ENCODE measurements at regions not wholly inside any gene's neighbourhood (a gene's known extent, or its start where the extent isn't known, plus 50 kb on each side); places are given as distances from the start of the nearest gene placed in this dataset.

DNA sequence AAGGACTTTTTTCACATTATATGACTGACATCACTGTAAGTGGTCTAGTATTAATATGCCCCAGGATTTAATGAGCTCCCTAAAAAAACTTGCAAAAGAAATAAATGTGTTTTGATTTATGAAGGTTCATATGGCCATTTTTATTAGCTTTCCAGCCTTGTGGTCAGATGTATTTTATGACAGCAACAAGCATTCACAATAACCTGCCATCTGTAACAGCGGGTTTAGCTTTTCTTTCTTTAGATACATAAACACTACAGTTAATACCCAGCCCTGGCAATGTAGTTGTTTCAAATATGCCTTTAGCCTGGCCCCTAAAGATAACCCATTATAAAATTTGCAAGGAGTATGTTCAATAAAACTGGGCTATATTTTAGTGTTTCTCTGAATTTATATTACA lies 1063.8 kb downstream of the SOCS6 start:
- no peaks in the 10 kb centered on the region for H3K4me1 ChIP-seq (ENCODE audit: control insufficient read depth, insufficient read depth, low read length)
- H3K36me3 ChIP-seq (ENCODE audit: control insufficient read depth in 2 of 2, insufficient read depth in 2 of 2, low read length in 2 of 2), result no peaks in the 10 kb centered on the region
- no peak overlapping the region for H3K9ac ChIP-seq (ENCODE audit: low read length in 2 of 2)
- no peak overlapping the region for H3K4me3 ChIP-seq (ENCODE audit: low read length in 2 of 2)
- no peaks in the 10 kb centered on the region for H3K9me3 ChIP-seq (ENCODE audit: control insufficient read depth in 2 of 2, low read length in 2 of 2)
- no peaks in the 10 kb centered on the region for H3K27me3 ChIP-seq (ENCODE audit: control insufficient read depth in 1 of 2, insufficient read depth in 2 of 2, low read length in 2 of 2)
- H3K27ac ChIP-seq (ENCODE audit: low read length), result no peak overlapping the region

DNA sequence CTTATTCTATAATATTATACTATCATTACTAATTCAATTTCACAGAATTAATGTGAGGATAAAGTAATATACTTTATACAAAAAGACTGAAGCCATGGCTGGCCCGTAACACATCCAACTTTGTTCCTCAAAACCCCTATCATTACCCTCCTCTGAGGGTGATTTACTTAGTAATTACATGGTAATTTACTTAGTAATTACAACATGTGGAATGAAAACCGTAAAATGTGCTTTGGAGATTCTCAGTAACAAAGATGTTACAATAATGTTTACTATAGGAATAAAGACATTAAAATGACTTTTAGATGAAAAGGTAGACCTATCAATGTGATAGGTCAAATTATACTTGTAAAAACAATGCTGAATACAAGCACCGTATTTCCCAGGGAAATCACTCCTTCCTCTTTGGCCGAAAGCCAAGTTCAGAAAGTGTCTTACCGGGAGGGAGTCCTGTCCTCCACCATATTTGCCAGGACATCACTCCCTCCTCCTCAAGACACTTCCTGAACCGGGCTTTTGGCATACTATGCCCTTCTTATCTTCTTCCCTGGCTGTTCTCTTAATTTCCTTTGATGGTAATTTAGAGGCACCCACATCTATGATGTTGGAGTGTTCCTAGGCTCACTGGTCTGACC lies 1047.8 kb downstream of the SOCS6 start:
- Histone ChIP-seq H3K9me3 (ENCODE audit: control insufficient read depth in 2 of 2, low read length in 2 of 2) (no peaks in the 10 kb centered on the region), H3K27me3 (ENCODE audit: control insufficient read depth in 1 of 2, insufficient read depth in 2 of 2, low read length in 2 of 2) (no peaks in the 10 kb centered on the region), H3K4me3 (ENCODE audit: low read length in 2 of 2) (no peak overlapping the region), H3K36me3 (ENCODE audit: control insufficient read depth in 2 of 2, insufficient read depth in 2 of 2, low read length in 2 of 2) (no peaks in the 10 kb centered on the region), H3K9ac (ENCODE audit: low read length in 2 of 2) (no peak overlapping the region), H3K27ac (ENCODE audit: low read length) (no peak overlapping the region), H3K4me1 (ENCODE audit: control insufficient read depth, insufficient read depth, low read length) (no peaks in the 10 kb centered on the region)

DNA sequence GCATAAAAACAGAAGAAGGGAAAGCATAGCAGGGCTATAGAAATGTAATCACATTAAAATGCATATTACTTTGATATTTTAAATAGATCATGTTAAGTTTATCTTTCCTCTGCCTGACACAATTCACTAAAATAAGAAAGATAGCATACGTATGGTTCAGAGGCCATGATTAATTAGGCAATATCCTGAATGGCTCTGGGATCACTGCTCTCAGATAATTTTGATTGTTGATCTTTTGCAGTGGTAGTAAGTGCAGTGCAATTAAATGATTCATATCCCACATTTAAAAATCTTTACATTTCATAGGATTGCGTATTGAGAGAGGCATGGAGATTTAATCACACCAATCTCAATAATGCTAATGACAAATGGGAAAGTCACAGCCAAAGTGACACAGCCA lies 1040.7 kb downstream of the SOCS6 start:
- Histone ChIP-seq H3K9ac (ENCODE audit: low read length in 2 of 2) (no peak overlapping the region), H3K4me3 (ENCODE audit: low read length in 2 of 2) (no peak overlapping the region), H3K27ac (ENCODE audit: low read length) (no peak overlapping the region), H3K9me3 (ENCODE audit: control insufficient read depth in 2 of 2, low read length in 2 of 2) (no peaks in the 10 kb centered on the region), H3K27me3 (ENCODE audit: control insufficient read depth in 1 of 2, insufficient read depth in 2 of 2, low read length in 2 of 2) (no peaks in the 10 kb centered on the region), H3K4me1 (ENCODE audit: control insufficient read depth, insufficient read depth, low read length) (no peaks in the 10 kb centered on the region), H3K36me3 (ENCODE audit: control insufficient read depth in 2 of 2, insufficient read depth in 2 of 2, low read length in 2 of 2) (no peaks in the 10 kb centered on the region)

DNA sequence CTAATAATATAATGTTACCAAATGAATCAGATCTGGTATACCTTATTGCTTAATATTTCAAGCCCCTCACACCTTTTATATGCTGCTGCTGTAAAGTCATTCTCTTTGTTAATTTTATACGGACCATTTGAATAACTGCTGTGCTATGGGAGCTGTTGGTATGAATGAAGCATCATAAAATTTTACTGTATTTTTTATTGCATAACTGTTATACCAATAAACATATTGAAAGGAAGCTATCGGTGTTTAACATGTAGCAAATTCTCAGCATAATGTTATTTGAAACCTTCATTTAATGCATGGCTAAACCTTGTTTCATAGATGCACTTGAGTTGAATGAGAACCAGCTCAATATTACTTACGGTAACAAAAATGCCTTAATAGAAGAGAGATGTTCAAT lies 1040.3 kb downstream of the SOCS6 start:
- no peak overlapping the region for H3K4me3 ChIP-seq (ENCODE audit: low read length in 2 of 2)
- H3K27me3 ChIP-seq (ENCODE audit: control insufficient read depth in 1 of 2, insufficient read depth in 2 of 2, low read length in 2 of 2), result no peaks in the 10 kb centered on the region
- H3K9me3 ChIP-seq (ENCODE audit: control insufficient read depth in 2 of 2, low read length in 2 of 2), result no peaks in the 10 kb centered on the region
- H3K4me1 ChIP-seq (ENCODE audit: control insufficient read depth, insufficient read depth, low read length), result no peaks in the 10 kb centered on the region
- H3K9ac ChIP-seq (ENCODE audit: low read length in 2 of 2), result no peak overlapping the region
- no peaks in the 10 kb centered on the region for H3K36me3 ChIP-seq (ENCODE audit: control insufficient read depth in 2 of 2, insufficient read depth in 2 of 2, low read length in 2 of 2)
- no peak overlapping the region for H3K27ac ChIP-seq (ENCODE audit: low read length)

DNA sequence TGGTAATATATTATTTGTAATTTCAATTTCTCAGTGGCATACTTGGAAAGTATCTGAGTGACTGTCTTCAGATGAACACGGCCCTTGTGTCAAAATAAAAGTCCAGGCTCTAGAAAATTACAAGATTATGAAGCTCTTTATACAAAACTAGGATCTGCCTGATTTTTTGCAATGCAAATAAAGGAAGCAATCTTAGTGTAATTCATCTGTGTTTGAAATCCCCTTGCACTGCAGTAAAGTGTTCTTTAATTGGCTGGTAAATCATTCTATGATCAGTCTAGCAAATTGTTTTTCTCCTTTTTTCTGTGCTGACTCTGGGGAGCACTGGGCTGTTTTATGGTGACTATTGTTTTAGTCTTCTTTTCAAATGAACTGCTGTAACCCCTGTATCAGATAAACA lies 1039.0 kb downstream of the SOCS6 start:
- no peaks in the 10 kb centered on the region for H3K36me3 ChIP-seq (ENCODE audit: control insufficient read depth in 2 of 2, insufficient read depth in 2 of 2, low read length in 2 of 2)
- no peaks in the 10 kb centered on the region for H3K27me3 ChIP-seq (ENCODE audit: control insufficient read depth in 1 of 2, insufficient read depth in 2 of 2, low read length in 2 of 2)
- no peak overlapping the region for H3K27ac ChIP-seq (ENCODE audit: low read length)
- no peak overlapping the region for H3K4me3 ChIP-seq (ENCODE audit: low read length in 2 of 2)
- H3K9me3 ChIP-seq (ENCODE audit: control insufficient read depth in 2 of 2, low read length in 2 of 2), result no peaks in the 10 kb centered on the region
- no peaks in the 10 kb centered on the region for H3K4me1 ChIP-seq (ENCODE audit: control insufficient read depth, insufficient read depth, low read length)
- H3K9ac ChIP-seq (ENCODE audit: low read length in 2 of 2), result no peak overlapping the region

DNA sequence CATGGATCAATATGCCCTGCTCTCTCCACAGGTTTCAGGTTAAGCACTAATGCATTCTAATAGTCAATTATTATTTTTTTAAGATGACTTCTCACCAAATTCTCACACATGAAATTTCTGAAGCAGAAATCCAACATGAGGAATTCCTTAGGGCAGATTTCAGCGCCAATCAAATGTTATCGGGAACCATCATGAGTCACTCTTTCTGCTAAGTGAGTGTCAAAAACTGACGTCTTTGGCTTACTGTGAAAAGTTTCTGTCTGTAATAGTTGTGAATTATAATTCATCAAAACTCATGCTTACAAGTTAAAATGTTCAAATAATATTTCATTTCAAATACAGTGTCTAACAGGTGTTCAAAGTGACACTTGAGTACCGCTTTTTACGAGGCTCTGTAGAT lies 1038.6 kb downstream of the SOCS6 start:
- Histone ChIP-seq H3K4me3 (ENCODE audit: low read length in 2 of 2) (no peak overlapping the region), H3K9me3 (ENCODE audit: control insufficient read depth in 2 of 2, low read length in 2 of 2) (no peaks in the 10 kb centered on the region), H3K4me1 (ENCODE audit: control insufficient read depth, insufficient read depth, low read length) (no peaks in the 10 kb centered on the region), H3K36me3 (ENCODE audit: control insufficient read depth in 2 of 2, insufficient read depth in 2 of 2, low read length in 2 of 2) (no peaks in the 10 kb centered on the region), H3K27ac (ENCODE audit: low read length) (no peak overlapping the region), H3K9ac (ENCODE audit: low read length in 2 of 2) (no peak overlapping the region), H3K27me3 (ENCODE audit: control insufficient read depth in 1 of 2, insufficient read depth in 2 of 2, low read length in 2 of 2) (no peaks in the 10 kb centered on the region)

DNA sequence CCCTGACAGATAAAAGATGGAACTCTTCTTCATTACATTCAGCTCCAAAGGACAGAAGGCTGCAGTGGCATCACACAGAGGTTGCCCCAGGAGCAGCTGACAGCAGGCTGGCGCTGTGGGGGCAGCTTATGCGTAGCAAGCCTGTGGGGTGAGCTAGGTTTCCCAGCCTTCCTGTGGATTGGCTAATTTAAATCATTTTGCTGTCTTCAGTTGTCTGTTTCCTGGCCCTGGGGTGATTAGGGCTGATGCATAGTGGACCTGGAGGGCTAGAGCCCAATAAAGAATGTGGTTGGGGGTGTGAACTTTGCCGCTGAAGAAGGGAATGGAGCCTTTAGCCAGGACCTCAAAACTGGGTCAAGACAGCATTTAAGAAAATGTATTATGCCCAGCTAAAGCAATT lies 1038.0 kb downstream of the SOCS6 start:
- no peaks in the 10 kb centered on the region for H3K27me3 ChIP-seq (ENCODE audit: control insufficient read depth in 1 of 2, insufficient read depth in 2 of 2, low read length in 2 of 2)
- H3K4me1 ChIP-seq (ENCODE audit: control insufficient read depth, insufficient read depth, low read length), result no peaks in the 10 kb centered on the region
- H3K9me3 ChIP-seq (ENCODE audit: control insufficient read depth in 2 of 2, low read length in 2 of 2), result no peaks in the 10 kb centered on the region
- no peaks in the 10 kb centered on the region for H3K36me3 ChIP-seq (ENCODE audit: control insufficient read depth in 2 of 2, insufficient read depth in 2 of 2, low read length in 2 of 2)
- H3K27ac ChIP-seq (ENCODE audit: low read length), result no peak overlapping the region
- no peak overlapping the region for H3K9ac ChIP-seq (ENCODE audit: low read length in 2 of 2)
- H3K4me3 ChIP-seq (ENCODE audit: low read length in 2 of 2), result no peak overlapping the region

DNA sequence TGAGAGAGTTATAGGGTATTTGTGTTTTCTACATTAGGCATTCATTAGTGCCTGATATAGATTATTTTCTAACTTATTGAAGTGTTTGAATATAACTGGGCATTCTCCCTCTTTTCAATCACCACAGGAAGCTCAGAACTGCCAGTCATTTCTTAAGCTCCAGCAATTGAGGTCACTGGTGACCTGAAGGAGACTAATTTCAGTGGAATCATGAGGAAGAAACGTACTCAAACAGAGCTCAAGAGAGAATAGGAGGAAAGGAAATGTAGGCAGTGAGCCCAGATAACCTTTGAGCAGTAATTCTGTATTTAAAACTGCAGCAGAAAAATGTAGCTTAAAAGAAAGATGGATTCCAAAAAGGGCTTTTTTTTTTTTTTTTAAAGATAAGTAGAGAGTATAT lies 1035.5 kb downstream of the SOCS6 start:
- Histone ChIP-seq H3K27ac (ENCODE audit: low read length) (no peak overlapping the region), H3K9ac (ENCODE audit: low read length in 2 of 2) (no peak overlapping the region), H3K4me3 (ENCODE audit: low read length in 2 of 2) (no peak overlapping the region), H3K4me1 (ENCODE audit: control insufficient read depth, insufficient read depth, low read length) (no peaks in the 10 kb centered on the region), H3K9me3 (ENCODE audit: control insufficient read depth in 2 of 2, low read length in 2 of 2) (no peaks in the 10 kb centered on the region), H3K36me3 (ENCODE audit: control insufficient read depth in 2 of 2, insufficient read depth in 2 of 2, low read length in 2 of 2) (no peaks in the 10 kb centered on the region), H3K27me3 (ENCODE audit: control insufficient read depth in 1 of 2, insufficient read depth in 2 of 2, low read length in 2 of 2) (no peaks in the 10 kb centered on the region)

DNA sequence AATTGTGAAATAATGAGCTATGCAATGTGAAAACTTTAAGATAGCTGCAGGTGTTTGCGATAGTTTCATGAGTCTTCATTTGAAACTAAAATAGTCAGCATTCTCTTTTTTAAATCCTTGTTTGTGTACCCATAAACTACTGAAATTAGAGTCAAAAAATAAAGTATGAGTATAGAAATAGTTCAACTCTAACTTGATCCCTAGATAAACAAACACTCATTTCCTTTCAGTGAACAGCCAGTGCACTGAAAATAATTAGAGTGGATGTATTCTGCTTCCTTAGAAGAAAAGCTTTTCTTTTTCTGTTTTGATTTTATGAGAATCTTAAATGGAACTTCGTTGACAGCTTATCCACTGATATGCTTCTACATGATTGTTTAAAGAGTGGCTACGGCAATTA lies 1033.4 kb downstream of the SOCS6 start:
- no peak overlapping the region for H3K4me3 ChIP-seq (ENCODE audit: low read length in 2 of 2)
- H3K9ac ChIP-seq (ENCODE audit: low read length in 2 of 2), result no peak overlapping the region
- no peaks in the 10 kb centered on the region for H3K36me3 ChIP-seq (ENCODE audit: control insufficient read depth in 2 of 2, insufficient read depth in 2 of 2, low read length in 2 of 2)
- no peak overlapping the region for H3K27ac ChIP-seq (ENCODE audit: low read length)
- no peaks in the 10 kb centered on the region for H3K4me1 ChIP-seq (ENCODE audit: control insufficient read depth, insufficient read depth, low read length)
- H3K27me3 ChIP-seq (ENCODE audit: control insufficient read depth in 1 of 2, insufficient read depth in 2 of 2, low read length in 2 of 2), result no peaks in the 10 kb centered on the region
- no peaks in the 10 kb centered on the region for H3K9me3 ChIP-seq (ENCODE audit: control insufficient read depth in 2 of 2, low read length in 2 of 2)

DNA sequence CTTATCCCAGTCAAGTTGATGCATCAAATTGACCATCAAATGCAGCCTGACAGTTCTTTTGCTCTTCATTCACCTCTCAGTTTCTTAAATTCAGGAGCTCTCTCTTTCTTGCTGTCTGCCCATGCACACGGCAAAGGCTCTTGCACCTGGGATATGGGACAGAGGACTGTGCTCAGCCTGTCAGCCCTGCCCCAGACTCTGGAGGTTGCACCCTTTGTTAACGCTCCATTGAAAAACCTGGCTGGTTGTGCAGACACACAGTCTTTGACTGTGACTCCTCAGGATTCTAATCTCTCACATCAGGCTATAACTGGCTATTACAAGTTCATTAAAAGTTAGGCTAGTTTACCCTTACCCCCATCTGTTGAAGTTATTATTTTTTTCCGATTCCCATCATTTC lies 1032.5 kb downstream of the SOCS6 start:
- Histone ChIP-seq H3K36me3 (ENCODE audit: control insufficient read depth in 2 of 2, insufficient read depth in 2 of 2, low read length in 2 of 2) (no peaks in the 10 kb centered on the region), H3K27ac (ENCODE audit: low read length) (no peak overlapping the region), H3K4me1 (ENCODE audit: control insufficient read depth, insufficient read depth, low read length) (no peaks in the 10 kb centered on the region), H3K27me3 (ENCODE audit: control insufficient read depth in 1 of 2, insufficient read depth in 2 of 2, low read length in 2 of 2) (no peaks in the 10 kb centered on the region), H3K9ac (ENCODE audit: low read length in 2 of 2) (no peak overlapping the region), H3K4me3 (ENCODE audit: low read length in 2 of 2) (no peak overlapping the region), H3K9me3 (ENCODE audit: control insufficient read depth in 2 of 2, low read length in 2 of 2) (no peaks in the 10 kb centered on the region)

DNA sequence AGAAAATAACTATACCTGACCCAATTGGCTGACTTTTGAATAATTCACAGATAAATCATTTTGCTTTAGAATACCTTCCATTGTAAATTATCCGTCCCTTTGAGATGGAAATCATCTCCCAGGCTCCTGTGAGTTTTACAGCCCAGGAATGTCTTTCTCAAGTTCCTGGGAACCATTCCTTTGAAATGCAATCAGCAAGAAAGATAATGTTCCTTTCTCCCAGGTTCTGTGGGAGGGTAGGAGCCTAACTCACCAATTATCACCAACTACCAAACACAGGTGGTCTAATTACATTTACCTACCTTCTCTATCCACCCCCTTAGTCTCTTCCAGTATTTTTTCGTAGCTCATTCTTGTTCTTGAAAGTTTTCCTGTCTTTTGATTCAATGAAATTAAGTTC lies 1016.0 kb downstream of the SOCS6 start:
- Histone ChIP-seq H3K36me3 (ENCODE audit: control insufficient read depth in 2 of 2, insufficient read depth in 2 of 2, low read length in 2 of 2) (no peaks in the 10 kb centered on the region), H3K9me3 (ENCODE audit: control insufficient read depth in 2 of 2, low read length in 2 of 2) (no peaks in the 10 kb centered on the region), H3K4me3 (ENCODE audit: low read length in 2 of 2) (no peak overlapping the region), H3K4me1 (ENCODE audit: control insufficient read depth, insufficient read depth, low read length) (no peaks in the 10 kb centered on the region), H3K27ac (ENCODE audit: low read length) (no peak overlapping the region), H3K9ac (ENCODE audit: low read length in 2 of 2) (no peak overlapping the region), H3K27me3 (ENCODE audit: control insufficient read depth in 1 of 2, insufficient read depth in 2 of 2, low read length in 2 of 2) (no peaks in the 10 kb centered on the region)
